BLaER1 (cell line): ENCODE measurements at regions not wholly inside any gene's neighbourhood (a gene's known extent, or its start where the extent isn't known, plus 50 kb on each side); places are given as distances from the start of the nearest gene placed in this dataset.

Source experiments
- H3K27ac ChIP-seq: shearing (Covaris generic); formaldehyde crosslinking; 2 replicates; pipeline ENCODE4 v1.8.1; 2022
- H3K27me3 ChIP-seq: shearing (Covaris generic); formaldehyde crosslinking; 2 replicates; pipeline ENCODE4 v1.8.1; 2022
- H3K36me3 ChIP-seq: shearing (Covaris generic); formaldehyde crosslinking; 2 replicates; pipeline ENCODE4 v1.8.1; 2022
- H3K4me1 ChIP-seq: shearing (Covaris generic); formaldehyde crosslinking; 2 replicates; pipeline ENCODE4 v1.8.1; 2022
- H3K4me2 ChIP-seq: shearing (Covaris generic); formaldehyde crosslinking; 2 replicates; pipeline ENCODE4 v1.8.1; 2022
- H3K4me3 ChIP-seq: shearing (Covaris generic); formaldehyde crosslinking; 2 replicates; pipeline ENCODE4 v1.8.1; 2022
- H3K9ac ChIP-seq: shearing (Covaris generic); formaldehyde crosslinking; 2 replicates; pipeline ENCODE4 v1.8.1; 2022
- H3K9me3 ChIP-seq: shearing (Covaris generic); formaldehyde crosslinking; 2 replicates; pipeline ENCODE4 v1.8.1; 2022
- H4K20me1 ChIP-seq: shearing (Covaris generic); formaldehyde crosslinking; 2 replicates; pipeline ENCODE4 v1.8.1; 2022
- Cebpa-rat ChIP-seq: shearing (Covaris generic); IDR thresholded peaks from 2 replicates; pipeline ENCODE4 v1.8.1; 2022

GRCh38 chr4:153943738-153944415 is 155.0 kb upstream of the SFRP2 start:
- H3K4me3 ChIP-seq = no peak overlapping the region
- no peaks in the 10 kb centered on the region for H4K20me1 ChIP-seq
- H3K4me2 ChIP-seq = no peak overlapping the region
- no peak overlapping the region for H3K9ac ChIP-seq
- no peaks in the 10 kb centered on the region for H3K4me1 ChIP-seq
- no peak for TF ChIP-seq Cebpa-rat
- H3K27me3 ChIP-seq = no peaks in the 10 kb centered on the region
- no peaks in the 10 kb centered on the region for H3K36me3 ChIP-seq
- H3K9me3 ChIP-seq = peaks cover 3% of the 10 kb centered on the region; the same call in 1 of the 2 replicates
- no peak overlapping the region for H3K27ac ChIP-seq

GRCh38 chr4:153940916-153941315 is 152.0 kb upstream of the SFRP2 start:
- H3K4me2 ChIP-seq = no peak overlapping the region
- H3K9me3 ChIP-seq = peaks cover 3% of the 10 kb centered on the region; the same call in 1 of the 2 replicates
- TF ChIP-seq Cebpa-rat = no peak
- no peaks in the 10 kb centered on the region for H3K4me1 ChIP-seq
- no peaks in the 10 kb centered on the region for H3K36me3 ChIP-seq
- no peaks in the 10 kb centered on the region for H4K20me1 ChIP-seq
- no peak overlapping the region for H3K9ac ChIP-seq
- H3K4me3 ChIP-seq = no peak overlapping the region
- no peaks in the 10 kb centered on the region for H3K27me3 ChIP-seq
- H3K27ac ChIP-seq = no peak overlapping the region

- H3K27me3 ChIP-seq = no peaks in the 10 kb centered on the region
- H3K27ac ChIP-seq = no peak overlapping the region
- no peaks in the 10 kb centered on the region for H3K9me3 ChIP-seq
- no peak overlapping the region for H3K4me3 ChIP-seq
- no peak overlapping the region for H3K9ac ChIP-seq
- H3K36me3 ChIP-seq = no peaks in the 10 kb centered on the region
- H3K4me2 ChIP-seq = no peak overlapping the region
- no peaks in the 10 kb centered on the region for H4K20me1 ChIP-seq
- H3K4me1 ChIP-seq = no peaks in the 10 kb centered on the region
- TF ChIP-seq Cebpa-rat = no peak
These were observed 150.7 kb upstream of the SFRP2 start for GRCh38 chr4:153939570-153939969.

GRCh38 chr4:153938994-153939393 is 150.1 kb upstream of the SFRP2 start:
- TF ChIP-seq Cebpa-rat = no peak

GRCh38 chr4:153937289-153937688 is 148.4 kb upstream of the SFRP2 start:
- TF ChIP-seq Cebpa-rat = no peak

More at GRCh38 chr4:153938994-153939393, 150.1 kb upstream of the SFRP2 start:
- Histone ChIP-seq H3K4me2 (no peak overlapping the region), H3K9me3 (no peaks in the 10 kb centered on the region), H3K9ac (no peak overlapping the region), H3K4me3 (no peak overlapping the region), H4K20me1 (no peaks in the 10 kb centered on the region), H3K27ac (no peak overlapping the region), H3K27me3 (no peaks in the 10 kb centered on the region), H3K4me1 (no peaks in the 10 kb centered on the region), H3K36me3 (no peaks in the 10 kb centered on the region)

GRCh38 chr4:153936121-153936520 is 147.2 kb upstream of the SFRP2 start:
- Histone ChIP-seq H4K20me1 (no peaks in the 10 kb centered on the region), H3K4me3 (no peak overlapping the region), H3K36me3 (no peaks in the 10 kb centered on the region), H3K9me3 (no peaks in the 10 kb centered on the region), H3K9ac (no peak overlapping the region), H3K4me1 (no peaks in the 10 kb centered on the region), H3K27ac (no peak overlapping the region), H3K27me3 (no peaks in the 10 kb centered on the region), H3K4me2 (no peak overlapping the region)
- TF ChIP-seq Cebpa-rat = no peak

More at GRCh38 chr4:153937289-153937688, 148.4 kb upstream of the SFRP2 start:
- no peak overlapping the region for H3K9ac ChIP-seq
- no peaks in the 10 kb centered on the region for H4K20me1 ChIP-seq
- no peaks in the 10 kb centered on the region for H3K9me3 ChIP-seq
- H3K4me1 ChIP-seq = no peaks in the 10 kb centered on the region
- no peak overlapping the region for H3K4me3 ChIP-seq
- no peaks in the 10 kb centered on the region for H3K27me3 ChIP-seq
- H3K4me2 ChIP-seq = no peak overlapping the region
- no peak overlapping the region for H3K27ac ChIP-seq
- H3K36me3 ChIP-seq = no peaks in the 10 kb centered on the region

GRCh38 chr4:153934688-153935017 is 145.8 kb upstream of the SFRP2 start:
- H3K9me3 ChIP-seq = no peaks in the 10 kb centered on the region
- no peak for TF ChIP-seq Cebpa-rat
- no peaks in the 10 kb centered on the region for H3K27me3 ChIP-seq
- H3K9ac ChIP-seq = no peak overlapping the region
- H3K4me1 ChIP-seq = no peaks in the 10 kb centered on the region
- no peak overlapping the region for H3K27ac ChIP-seq
- H3K4me2 ChIP-seq = no peak overlapping the region
- H4K20me1 ChIP-seq = no peaks in the 10 kb centered on the region
- no peaks in the 10 kb centered on the region for H3K36me3 ChIP-seq
- H3K4me3 ChIP-seq = no peak overlapping the region

GRCh38 chr4:153933915-153934687 is 145.2 kb upstream of the SFRP2 start:
- H3K27me3 ChIP-seq = no peaks in the 10 kb centered on the region
- H3K4me3 ChIP-seq = no peak overlapping the region
- no peak overlapping the region for H3K9ac ChIP-seq
- TF ChIP-seq Cebpa-rat = no peak
- no peaks in the 10 kb centered on the region for H3K36me3 ChIP-seq
- H3K4me2 ChIP-seq = no peak overlapping the region
- no peaks in the 10 kb centered on the region for H4K20me1 ChIP-seq
- no peaks in the 10 kb centered on the region for H3K9me3 ChIP-seq
- no peak overlapping the region for H3K27ac ChIP-seq
- H3K4me1 ChIP-seq = no peaks in the 10 kb centered on the region

GRCh38 chr4:153931804-153932203 is 142.9 kb upstream of the SFRP2 start:
- no peak for TF ChIP-seq Cebpa-rat
- Histone ChIP-seq H3K9ac (no peak overlapping the region), H3K27me3 (no peaks in the 10 kb centered on the region), H3K4me3 (no peak overlapping the region), H3K27ac (no peak overlapping the region), H4K20me1 (no peaks in the 10 kb centered on the region), H3K9me3 (no peaks in the 10 kb centered on the region), H3K4me2 (no peak overlapping the region), H3K4me1 (no peaks in the 10 kb centered on the region), H3K36me3 (no peaks in the 10 kb centered on the region)

- H3K9ac ChIP-seq = no peak overlapping the region
- H3K36me3 ChIP-seq = no peaks in the 10 kb centered on the region
- no peak overlapping the region for H3K4me2 ChIP-seq
These were observed 140.8 kb upstream of the SFRP2 start for GRCh38 chr4:153929675-153930074.

More at GRCh38 chr4:153929675-153930074, 140.8 kb upstream of the SFRP2 start:
- no peaks in the 10 kb centered on the region for H4K20me1 ChIP-seq
- no peaks in the 10 kb centered on the region for H3K9me3 ChIP-seq
- H3K4me1 ChIP-seq = no peaks in the 10 kb centered on the region
- H3K27me3 ChIP-seq = no peaks in the 10 kb centered on the region
- H3K27ac ChIP-seq = no peak overlapping the region
- no peak overlapping the region for H3K4me3 ChIP-seq
- TF ChIP-seq Cebpa-rat = no peak
